ENCODE measurements at regions not wholly inside any gene's neighbourhood (a gene's known extent, or its start where the extent isn't known, plus 50 kb on each side); places are given as distances from the start of the nearest gene placed in this dataset.

- TF ChIP-seq EZH2 (IDR thresholded peaks at IDR 0.05; ENCODE audit: borderline replicate concordance) = no peak
- no peak for TF ChIP-seq CTCF (IDR thresholded peaks at IDR 0.05; ENCODE audit: poor library complexity)
Measured at GRCh38 chr17:70232466-70232865, 63.1 kb downstream of the KCNJ2 start.

Measured in hepatocyte (in vitro differentiated cells).